Islet of Langerhans (tissue), 1 donor: ENCODE measurements at regions not wholly inside any gene's neighbourhood (a gene's known extent, or its start where the extent isn't known, plus 50 kb on each side); places are given as distances from the start of the nearest gene placed in this dataset.

Experiments used
- FAIRE-seq: peaks from one replicate; lab custom pipeline; 2011; peaks lifted over from hg19 to GRCh38; lab: Jason Lieb, UNC

DNA sequence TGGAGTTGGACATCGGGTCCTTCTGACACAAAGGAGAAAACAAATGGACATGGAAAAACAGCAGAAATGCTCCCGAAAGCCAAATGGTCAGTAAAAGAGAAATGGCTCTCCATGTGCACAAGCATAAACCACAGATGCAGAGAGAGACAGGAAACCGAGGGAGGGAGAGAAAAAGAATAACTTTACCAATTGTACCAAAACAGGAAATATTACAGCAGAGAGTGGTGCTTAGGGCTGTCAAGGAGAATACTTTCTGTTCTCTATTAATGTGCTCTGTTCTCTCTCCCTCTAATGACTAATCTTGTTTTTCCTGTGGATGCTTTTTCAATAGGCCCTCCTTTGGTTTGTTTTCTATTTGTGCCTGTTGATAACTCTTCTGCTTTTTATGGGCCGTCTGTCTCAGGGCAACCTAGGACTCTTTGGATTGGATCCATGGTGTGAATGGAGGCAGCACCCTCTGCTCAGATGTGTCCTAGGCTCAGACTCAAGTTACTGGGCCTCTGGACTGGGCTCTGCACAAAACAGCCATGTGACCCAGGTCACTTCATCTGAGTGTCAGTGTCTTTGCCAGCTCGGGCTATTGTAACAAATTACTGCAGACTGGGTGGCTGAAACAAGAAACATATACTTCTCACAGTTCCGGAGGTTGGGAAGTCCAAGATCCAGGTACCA is 663.0 kb downstream of the NPHP4 start:
- no peak for FAIRE-seq

DNA sequence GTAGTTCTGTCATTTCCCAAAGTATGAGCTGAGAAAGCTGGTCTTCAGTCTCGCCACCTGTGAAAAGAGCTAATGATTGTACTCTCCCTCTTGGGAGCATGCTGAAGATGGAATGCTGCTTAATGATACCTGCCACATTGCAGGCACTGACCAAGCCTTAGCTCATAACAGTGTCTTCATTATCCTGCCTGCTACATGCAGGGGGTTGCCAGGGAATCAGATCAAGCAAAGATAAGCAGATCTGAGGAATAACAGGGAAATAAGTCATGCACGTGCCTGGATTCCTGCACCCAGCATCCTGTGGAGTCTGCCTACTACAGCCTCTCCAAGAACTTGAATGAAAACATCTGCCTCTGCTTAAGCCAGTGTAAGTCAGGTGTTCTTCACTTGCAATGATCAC is 667.3 kb downstream of the NPHP4 start:
- FAIRE-seq, result no peak

DNA sequence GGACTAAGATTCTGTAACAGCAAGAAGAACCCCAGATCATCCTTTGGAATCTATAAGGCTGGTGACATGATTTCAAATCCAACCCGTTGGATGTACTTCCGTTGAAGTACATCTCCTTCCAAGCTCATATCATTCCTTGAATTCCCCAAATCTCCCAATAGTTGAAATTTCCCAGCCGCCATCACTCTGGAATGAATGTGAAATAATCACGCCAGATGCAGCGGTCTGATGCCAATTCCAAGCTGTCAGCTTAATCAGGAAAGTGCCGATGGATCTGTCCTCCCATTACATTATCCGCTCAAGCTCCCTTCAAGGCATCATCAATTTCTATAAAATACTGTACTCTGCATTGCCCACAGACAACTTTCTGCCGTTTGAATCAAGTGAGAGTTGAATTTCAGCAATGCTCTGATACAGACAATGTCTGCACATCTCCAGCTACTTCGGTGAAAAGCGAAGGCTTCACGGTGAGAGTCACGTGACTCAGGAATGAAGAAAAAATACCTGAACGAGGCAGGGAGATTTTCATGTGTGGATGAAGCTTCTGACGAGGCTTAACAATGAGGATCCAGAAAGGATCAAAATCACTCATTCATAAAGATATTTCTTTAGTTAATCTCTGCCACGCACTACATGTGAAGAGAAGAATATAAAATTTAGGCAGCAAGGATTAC is 663.9 kb downstream of the AJAP1 start:
- FAIRE-seq, result no peak

DNA sequence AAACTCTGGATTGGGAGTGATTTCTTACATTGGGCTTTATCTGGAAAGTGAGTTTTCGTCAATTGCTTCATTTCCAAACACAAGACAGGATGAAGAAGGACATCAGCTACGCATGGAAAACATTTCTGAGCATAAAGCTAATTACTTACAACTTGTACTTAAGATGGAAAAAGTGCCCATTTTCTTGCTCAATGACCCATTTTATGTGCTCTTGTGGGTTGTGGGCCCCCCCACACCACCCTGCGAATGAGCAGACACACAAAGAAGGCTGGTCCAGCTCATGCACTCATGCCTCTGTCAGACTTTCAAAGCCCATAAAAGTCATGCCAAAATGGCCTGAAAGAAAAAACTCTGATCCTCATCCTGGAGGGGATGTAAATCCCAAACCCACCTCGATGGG is 663.0 kb downstream of the AJAP1 start:
- FAIRE-seq, result no peak

DNA sequence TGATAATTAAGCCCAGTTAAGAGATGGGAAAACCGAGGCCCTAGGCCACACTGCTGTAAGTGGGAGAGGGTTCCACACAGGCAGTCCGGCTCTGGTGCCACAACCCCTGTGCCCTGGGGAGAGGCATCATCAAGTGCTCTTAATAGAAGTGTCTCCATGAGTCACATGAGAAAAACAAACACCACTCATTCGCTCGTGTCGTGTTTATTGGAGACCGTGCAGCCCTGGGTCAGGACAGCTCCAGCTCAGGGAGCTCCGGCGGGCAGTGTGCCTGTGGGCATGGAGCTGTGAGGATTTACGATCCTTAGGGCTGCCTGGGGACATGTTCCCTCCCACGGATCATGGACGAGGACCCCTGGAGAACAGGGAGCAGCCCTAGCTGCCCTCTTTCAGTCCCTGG is 658.5 kb downstream of the AJAP1 start:
- no peak for FAIRE-seq

DNA sequence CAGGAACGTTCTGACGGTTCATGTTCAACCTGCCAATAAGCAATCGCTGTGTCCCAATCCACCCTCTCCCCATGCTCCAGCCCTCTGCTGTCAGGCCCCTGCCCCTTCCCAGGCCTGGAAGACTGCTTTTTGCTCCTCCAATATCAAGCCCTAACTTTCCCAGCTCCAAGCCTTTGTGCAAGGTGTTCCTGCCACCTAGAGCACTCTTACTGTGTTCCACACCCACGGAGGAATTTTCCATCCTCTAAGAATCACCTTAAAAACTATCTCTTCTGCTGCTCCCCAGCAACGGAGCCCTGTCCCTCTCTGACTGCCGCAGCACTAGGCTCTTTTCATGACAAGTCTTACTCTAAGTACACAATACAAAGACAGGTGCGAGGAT is 657.9 kb downstream of the AJAP1 start:
- no peak for FAIRE-seq

DNA sequence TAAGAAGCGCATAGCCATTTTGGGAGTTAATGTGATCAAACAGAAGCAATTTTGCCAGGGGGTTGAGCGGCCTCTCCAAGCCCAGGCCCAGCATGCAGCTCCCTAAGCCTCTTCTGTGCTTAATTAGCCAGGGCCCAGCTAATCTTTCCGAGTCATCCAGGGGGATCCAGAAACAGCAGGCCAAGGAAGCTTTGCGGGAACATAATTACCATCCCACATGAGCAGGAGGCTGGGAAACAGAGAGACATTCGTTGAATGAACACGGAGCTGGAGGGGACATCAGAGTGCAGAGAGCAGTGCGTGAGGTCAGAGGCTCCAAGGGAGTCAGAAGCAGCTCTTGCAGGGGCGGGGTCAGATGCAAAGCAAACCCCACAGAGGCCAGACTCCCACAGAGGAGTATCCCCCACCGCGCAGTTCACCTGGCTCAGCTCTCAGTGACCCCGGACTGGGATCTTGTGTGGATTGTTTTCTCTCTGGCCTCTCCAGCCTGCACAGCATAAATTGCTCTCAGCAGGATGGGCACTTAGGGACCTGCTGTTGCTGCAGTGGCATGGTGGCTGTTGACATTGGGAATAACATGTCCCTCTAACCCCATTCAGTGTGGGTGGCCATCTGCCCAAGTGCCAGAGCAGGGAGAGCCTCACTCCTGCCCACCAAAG is 657.4 kb downstream of the AJAP1 start:
- no peak for FAIRE-seq

DNA sequence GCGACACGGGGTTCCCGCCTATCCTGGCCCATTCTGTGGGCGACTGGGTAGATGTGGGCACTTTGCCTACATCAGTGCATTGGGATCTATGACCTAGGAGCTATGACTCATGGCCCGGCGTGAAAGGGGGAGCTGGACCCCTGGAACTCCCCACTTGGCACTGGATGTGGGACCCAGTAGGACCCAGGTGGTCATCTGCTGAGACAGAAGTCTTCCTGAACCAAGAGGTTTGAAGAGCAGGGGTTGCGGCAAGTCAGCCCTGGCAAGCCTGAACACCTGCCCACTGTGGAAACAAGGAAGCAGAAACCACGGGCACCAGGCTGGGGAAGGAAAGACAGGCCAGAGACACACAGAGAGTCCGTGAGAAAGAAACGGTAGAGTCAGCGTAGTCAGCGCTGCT is 656.7 kb downstream of the AJAP1 start:
- FAIRE-seq, result no peak

DNA sequence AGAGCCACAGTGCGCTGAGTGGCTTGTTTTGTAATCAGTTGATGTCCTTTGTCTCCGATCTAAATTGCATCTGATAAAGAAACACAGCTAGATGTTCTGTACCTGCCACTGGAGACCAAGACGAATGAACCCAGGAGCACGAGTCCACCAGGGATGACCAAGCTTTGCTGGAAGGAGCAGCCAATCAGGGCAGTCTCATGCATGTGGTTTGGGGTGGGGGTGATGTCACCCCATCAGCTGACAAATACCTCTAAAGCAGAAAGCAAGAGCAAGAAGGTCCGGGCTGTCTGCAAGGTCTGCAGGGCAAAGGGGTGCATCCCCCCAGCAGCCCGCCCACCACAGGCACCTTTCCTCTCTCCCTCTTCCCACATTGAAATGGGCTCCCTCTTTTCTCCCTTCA is 653.8 kb downstream of the AJAP1 start:
- FAIRE-seq, result no peak

DNA sequence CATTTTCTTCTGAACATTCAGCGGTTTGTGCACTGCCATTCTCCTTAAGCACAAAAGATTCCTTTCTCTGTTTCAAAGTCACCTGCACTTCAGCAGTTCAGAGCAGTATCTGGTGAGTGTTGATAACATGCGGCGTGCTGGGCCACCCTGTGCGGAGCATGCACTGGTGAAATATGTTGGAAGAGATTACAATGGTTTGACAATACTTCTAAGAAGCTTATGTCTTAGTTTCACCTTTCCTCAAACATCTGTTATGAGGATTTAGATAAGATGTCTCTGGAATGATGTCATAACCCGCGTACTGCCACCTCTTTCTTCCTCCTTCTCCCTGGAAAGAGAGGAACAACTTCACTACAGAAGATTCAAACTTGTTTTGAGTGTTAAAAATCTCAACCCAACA is 650.3 kb downstream of the AJAP1 start:
- FAIRE-seq, result no peak

DNA sequence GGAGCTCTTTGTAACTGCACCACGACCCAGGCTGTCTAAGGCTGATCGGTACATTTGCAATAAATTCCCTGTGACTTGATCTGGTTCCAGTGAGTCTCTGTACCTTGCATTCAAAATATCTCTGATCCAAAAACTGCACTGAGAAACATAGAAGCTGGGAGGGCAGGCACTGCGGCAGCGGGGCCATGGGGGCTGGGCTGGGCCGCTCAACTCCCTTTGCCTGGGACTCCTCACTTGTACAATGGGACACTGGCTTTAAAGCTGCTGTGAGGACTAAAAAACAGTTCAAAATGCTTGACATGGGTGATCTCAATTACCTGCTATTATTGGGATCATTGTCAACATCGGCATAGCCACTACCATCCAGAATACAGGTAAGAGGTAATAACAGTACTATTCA is 644.0 kb downstream of the AJAP1 start:
- FAIRE-seq, result no peak

DNA sequence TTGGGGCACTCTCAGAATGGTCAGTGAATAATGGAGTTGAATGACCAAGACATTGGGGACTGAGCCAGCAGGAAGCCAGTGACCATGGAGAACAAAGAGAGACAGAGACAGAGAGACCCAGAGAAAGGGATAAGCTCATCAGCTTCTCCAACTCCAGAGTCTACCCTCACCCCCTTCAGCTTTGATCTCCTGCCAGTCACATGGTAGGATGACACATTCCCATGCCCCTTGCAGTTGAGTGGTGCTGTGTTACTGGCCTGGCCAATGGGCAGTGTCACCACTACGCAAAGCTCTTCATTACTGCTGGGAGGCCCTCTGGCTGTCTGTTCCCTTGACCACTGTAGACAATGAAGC is 643.5 kb downstream of the AJAP1 start:
- FAIRE-seq, result no peak

DNA sequence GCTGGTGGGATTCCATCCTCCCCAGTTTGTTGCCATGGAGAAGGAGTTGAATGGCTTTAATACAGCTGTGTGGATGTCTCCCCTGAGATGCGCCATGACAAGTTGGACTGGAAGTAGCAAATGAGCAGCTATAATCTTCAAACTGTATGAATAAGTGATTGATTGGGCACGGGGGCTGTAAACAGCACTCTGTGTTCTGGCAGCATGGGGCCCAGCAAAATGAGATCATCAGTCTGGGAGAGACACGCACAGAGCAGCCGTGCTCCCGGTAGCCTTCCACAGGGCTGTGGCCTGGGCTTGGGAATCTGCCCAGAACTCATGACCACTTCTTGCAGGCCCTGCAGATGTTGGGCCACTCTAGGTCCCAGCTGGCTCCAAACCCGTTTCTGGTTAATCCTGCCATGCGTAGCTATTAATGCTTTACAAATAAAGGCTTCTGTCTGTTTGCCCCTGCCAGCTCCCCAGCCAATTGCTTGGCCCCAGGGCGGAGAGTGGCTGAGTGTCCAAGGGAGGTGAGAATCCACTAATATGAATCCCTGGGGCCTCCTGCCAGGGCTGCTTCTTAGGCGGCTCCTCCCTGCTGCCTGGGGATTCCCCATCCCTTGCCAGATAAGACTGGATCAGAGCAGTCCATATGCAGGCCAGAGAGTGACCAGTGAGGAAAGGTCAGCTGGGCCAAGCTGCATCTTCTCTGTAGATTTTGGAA is 642.9 kb downstream of the AJAP1 start:
- FAIRE-seq, result no peak

DNA sequence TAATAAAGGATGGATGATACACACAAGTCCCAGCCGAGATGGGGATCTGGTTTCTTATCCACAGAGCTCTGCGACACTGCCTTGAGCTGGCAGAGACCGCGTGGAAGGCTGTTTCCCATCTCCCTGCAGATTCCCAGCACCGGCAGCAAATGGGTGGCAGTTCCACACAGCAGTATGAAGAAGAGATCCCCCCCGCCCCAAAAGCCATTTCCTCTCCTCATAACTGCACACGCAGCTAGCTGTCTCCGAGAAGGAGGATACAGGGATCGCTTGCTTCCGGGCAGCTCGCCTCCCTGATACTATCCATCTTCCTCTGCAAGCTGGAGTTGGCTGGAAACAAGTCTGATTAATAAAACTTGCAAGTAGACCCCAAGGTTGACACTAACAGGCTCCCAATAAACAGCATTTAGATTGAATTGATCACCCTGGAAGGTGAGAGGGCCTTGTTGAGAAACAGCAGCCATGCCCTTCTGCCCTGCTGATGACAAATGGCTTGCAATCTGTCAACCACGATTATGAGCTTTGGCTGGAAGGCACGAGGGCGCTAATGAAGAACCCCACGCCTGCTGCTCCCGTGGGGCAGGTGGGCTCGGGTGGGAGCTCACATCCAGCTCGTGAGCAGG is 642.3 kb downstream of the AJAP1 start:
- FAIRE-seq, result no peak

DNA sequence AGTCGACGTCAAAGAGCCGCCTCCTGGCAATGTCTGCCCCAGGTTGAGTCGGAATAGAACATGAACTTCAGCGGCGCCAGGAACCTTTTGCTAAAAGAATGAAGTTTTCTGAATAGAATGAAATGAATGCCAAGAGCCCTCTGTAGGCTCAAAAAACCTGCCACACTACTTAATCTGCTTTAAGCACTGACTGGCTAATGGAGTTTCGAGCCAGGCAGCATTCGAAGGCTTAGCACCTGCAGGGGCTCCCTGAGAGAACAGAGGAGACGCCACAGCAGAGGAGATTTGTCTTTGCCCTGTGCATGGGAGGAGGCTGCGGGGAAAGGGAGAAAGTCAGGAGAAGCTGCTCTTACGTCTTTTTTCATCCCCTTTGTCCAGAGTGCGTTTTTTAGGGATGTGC is 641.7 kb downstream of the AJAP1 start:
- no peak for FAIRE-seq

DNA sequence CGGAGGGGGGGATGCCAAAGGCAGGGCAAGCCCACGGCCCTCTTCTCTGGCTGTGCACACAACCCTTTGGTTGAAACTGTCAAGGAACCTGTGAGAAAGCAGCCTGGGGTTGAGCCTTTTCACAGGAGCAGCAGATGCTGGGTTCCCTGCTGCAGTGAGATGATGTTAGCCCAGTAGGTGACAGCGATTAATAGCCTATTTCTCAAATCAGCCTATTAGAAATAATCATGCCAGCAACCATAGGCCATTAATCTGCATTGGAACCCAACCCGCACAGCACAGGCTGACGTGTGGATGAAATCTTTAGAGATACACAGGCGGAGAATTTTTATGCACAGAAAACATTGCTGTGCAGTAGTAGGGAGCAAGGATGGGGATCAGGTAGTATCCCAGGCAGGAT is 637.5 kb downstream of the AJAP1 start:
- FAIRE-seq, result no peak

DNA sequence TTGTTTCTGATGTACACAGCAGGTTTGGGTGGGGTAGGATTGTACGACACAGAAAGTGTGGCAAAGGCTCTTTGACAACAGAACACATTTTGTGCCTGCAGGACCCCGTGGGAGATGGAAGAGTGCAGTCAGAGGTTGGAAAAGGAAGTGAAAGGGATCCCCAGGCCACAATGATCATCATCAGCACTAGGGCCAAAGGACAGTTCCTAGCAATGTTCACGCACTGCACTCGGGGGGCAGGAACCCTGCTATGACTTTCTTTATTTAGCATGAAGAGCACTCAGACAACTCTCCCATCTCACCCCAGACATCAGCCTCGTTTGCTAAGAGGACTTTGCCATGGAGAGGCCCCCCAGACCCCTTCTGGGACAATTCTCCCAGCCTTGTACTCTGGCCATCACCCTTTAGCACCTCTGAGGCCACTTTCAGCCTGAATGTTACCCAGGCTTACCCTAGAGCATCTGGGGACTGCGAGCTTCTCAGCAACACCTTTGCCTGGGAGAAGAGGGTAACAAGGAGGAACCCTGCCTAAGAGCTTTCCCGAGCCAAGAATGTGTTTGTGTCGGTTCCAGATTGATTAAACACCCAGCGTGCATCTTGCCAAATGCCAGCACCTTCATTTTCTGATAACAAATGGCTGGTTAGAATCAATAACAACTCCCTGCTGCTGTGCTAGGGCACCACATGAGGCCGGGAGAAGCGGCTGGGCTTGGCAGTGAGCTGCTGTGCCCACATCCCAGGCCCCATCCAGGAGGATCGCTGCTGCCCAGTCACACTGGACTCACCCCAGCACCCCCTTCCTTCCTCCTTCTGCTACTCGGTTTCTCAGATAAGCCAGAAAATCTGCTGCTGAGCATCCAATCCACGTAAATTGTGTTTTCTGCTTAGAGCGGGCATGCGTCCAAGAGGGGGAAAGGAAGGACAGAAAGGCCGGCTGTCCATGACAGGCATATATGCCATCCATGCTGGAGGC is 633.1 kb downstream of the AJAP1 start:
- no peak for FAIRE-seq

DNA sequence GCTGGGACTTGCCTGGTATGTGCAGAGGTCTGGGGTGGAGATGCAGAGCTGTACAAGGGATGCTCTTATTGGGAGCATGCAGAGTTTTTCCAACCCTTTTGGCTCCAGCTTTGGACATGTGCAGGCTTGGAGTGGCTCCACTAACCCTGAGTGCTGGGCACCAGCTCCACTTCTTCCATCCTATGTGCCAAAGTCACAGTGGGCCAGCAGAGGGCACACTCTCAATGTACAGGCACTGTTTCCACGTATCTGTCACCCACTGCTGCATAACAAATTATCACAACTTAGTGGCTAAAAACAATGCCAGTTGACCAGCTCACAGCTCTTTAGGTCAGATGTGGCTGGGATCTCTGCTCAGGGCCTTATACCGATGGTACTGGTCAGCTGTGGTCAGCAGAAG is 631.8 kb downstream of the AJAP1 start:
- FAIRE-seq, result no peak

DNA sequence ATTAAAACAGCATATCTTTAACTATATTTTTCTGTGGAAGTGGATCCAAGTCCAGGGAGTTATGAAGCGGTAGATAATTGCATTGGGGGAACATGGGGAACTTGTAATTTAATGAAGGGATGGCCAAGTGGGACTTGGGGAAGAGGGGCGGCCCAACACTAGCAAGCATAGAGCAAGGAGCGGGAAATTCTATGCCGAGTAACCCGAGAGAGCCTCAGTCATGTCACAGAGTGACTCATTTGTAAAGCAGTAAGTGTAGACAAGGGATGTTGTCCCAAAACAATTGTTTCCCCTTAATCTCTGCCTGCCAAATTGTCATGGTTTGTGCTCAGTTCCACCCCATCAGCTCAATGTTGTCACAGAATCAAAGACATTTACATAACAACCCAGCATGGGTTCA is 620.1 kb downstream of the AJAP1 start:
- FAIRE-seq, result no peak

DNA sequence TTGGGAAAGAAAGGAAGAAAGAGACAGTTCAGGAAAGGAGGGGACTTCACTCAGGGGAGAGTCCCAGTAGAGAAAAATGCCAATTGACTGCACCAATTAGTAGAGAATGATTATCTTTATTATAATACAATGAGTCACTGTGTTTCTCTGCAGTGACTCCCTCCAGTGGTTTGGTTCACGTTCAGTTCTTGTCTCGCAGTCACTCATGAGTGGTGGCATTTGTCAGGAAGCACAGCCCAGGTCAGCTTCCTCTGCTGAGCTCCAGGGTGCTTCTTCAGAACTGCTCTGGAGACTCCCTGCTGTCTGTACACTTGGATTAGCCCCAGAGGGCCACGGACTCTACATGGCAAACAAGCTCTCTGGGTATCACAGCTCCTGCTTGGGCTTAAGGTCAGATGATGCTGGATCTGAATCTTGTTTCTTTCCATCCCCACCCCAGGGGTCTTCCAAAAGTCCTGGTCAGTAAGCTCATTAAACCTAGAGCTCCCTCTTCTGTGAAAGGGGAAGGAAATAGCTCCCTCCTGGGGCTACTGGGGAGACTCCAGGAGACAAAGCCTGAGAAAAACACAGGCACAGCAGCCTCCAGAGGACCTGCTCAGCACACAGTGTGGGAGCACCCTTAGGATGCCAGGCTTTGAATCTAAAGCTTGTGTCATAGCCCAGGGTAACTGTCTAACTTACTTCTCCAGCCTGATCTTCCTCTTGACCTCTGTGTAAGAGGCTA is 619.0 kb downstream of the AJAP1 start:
- FAIRE-seq, result no peak

DNA sequence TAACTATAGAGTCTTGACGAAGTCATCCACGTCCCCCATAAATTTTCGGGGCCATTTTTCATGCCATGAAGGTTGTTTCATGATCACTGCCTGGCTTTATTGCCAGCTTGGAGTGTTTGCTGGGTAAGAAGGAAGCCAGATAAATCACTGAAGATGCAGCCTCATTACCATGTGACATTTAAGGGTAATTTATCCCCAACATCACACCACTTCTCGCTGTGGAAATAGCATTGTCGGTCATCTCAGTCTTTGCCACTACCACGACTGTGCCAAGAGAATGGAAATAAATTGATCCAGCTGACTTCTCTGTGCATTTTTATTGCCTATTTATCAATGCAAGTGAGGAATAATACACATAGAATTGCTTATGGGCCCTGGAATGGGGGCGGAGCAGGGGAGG is 617.9 kb downstream of the AJAP1 start:
- FAIRE-seq, result no peak
